ENCODE measurements at regions not wholly inside any gene's neighbourhood (a gene's known extent, or its start where the extent isn't known, plus 50 kb on each side); places are given as distances from the start of the nearest gene placed in this dataset.

GRCh38 chrX:20746690-20747089, 480.0 kb upstream of the RPS6KA3 start:
- Histone ChIP-seq H3K9me3 (no peaks in the 10 kb centered on the region), H3K4me1 (no peaks in the 10 kb centered on the region), H3K27me3 (replicated peaks; ENCODE audit: control insufficient read depth, insufficient read depth, low read length) (no peaks in the 10 kb centered on the region), H3K36me3 (ENCODE audit: control insufficient read depth, insufficient read depth, low read length) (no peaks in the 10 kb centered on the region), H3K4me3 (ENCODE audit: low read depth, low read length) (no peak overlapping the region)
- CTCF ChIA-PET = no interaction called here
- intact Hi-C loops (cut with micrococcal nuclease; ENCODE audit: unreplicated experiment) = no loop called here
- TF ChIP-seq CTCF (IDR thresholded peaks at IDR 0.05; ENCODE audit: insufficient read depth in 1 of 2, low read depth in 1 of 2, low read length in 1 of 2, severe bottlenecking in 1 of 2, unreplicated experiment in 1 of 2) = no peak
- H3K9me3 Mint-ChIP-seq (ENCODE audit: unreplicated experiment) = no peaks in the 10 kb centered on the region
- no TSS peak for BruUV-seq (replicated peaks)
- H3K27ac Mint-ChIP-seq (ENCODE audit: unreplicated experiment) = no peak overlapping the region
- no peaks in the 10 kb centered on the region for H3K36me3 Mint-ChIP-seq (ENCODE audit: insufficient read depth, unreplicated experiment)
- H3K27me3 Mint-ChIP-seq (ENCODE audit: insufficient read depth, unreplicated experiment) = no peaks in the 10 kb centered on the region
- POLR2A ChIA-PET = no interaction called here
- no peaks in the 10 kb centered on the region for H3K4me1 Mint-ChIP-seq (ENCODE audit: low read depth, unreplicated experiment)
- no peak overlapping the region for H3K4me3 Mint-ChIP-seq (ENCODE audit: unreplicated experiment)
- no peak for DNase-seq

- ChIA-PET CTCF (no interaction called here), POLR2A (no interaction called here)
- TF ChIP-seq CTCF (IDR thresholded peaks at IDR 0.05; ENCODE audit: insufficient read depth in 1 of 2, low read depth in 1 of 2, low read length in 1 of 2, severe bottlenecking in 1 of 2, unreplicated experiment in 1 of 2) = no peak
- Mint-ChIP-seq H3K4me1 (ENCODE audit: low read depth, unreplicated experiment) (no peaks in the 10 kb centered on the region), H3K9me3 (ENCODE audit: unreplicated experiment) (peaks cover 7% of the 10 kb centered on the region), H3K27ac (ENCODE audit: unreplicated experiment) (no peak overlapping the region), H3K27me3 (ENCODE audit: insufficient read depth, unreplicated experiment) (no peaks in the 10 kb centered on the region), H3K4me3 (ENCODE audit: unreplicated experiment) (no peak overlapping the region), H3K36me3 (ENCODE audit: insufficient read depth, unreplicated experiment) (no peaks in the 10 kb centered on the region)
- Histone ChIP-seq H3K4me1 (no peaks in the 10 kb centered on the region), H3K9me3 (no peaks in the 10 kb centered on the region), H3K4me3 (ENCODE audit: low read depth, low read length) (no peak overlapping the region), H3K27me3 (replicated peaks; ENCODE audit: control insufficient read depth, insufficient read depth, low read length) (no peaks in the 10 kb centered on the region), H3K36me3 (ENCODE audit: control insufficient read depth, insufficient read depth, low read length) (no peaks in the 10 kb centered on the region)
- DNase-seq = no peak
- intact Hi-C loops (cut with micrococcal nuclease; ENCODE audit: unreplicated experiment) = no loop called here
- no TSS peak for BruUV-seq (replicated peaks)
Observed at GRCh38 chrX:20743046-20743445, 476.3 kb upstream of the RPS6KA3 start.

GRCh38 chrX:20742106-20742505, 475.4 kb upstream of the RPS6KA3 start:
- no peak overlapping the region for H3K4me3 Mint-ChIP-seq (ENCODE audit: unreplicated experiment)
- Histone ChIP-seq H3K36me3 (ENCODE audit: control insufficient read depth, insufficient read depth, low read length) (no peaks in the 10 kb centered on the region), H3K4me3 (ENCODE audit: low read depth, low read length) (no peak overlapping the region), H3K27me3 (replicated peaks; ENCODE audit: control insufficient read depth, insufficient read depth, low read length) (no peaks in the 10 kb centered on the region), H3K4me1 (no peaks in the 10 kb centered on the region), H3K9me3 (no peaks in the 10 kb centered on the region)
- DNase-seq = no peak
- no peaks in the 10 kb centered on the region for H3K4me1 Mint-ChIP-seq (ENCODE audit: low read depth, unreplicated experiment)
- ChIA-PET CTCF (no interaction called here), POLR2A (no interaction called here)
- intact Hi-C loops (cut with micrococcal nuclease; ENCODE audit: unreplicated experiment) = no loop called here
- H3K27me3 Mint-ChIP-seq (ENCODE audit: insufficient read depth, unreplicated experiment) = no peaks in the 10 kb centered on the region
- no peaks in the 10 kb centered on the region for H3K36me3 Mint-ChIP-seq (ENCODE audit: insufficient read depth, unreplicated experiment)
- BruUV-seq (replicated peaks) = no TSS peak
- H3K9me3 Mint-ChIP-seq (ENCODE audit: unreplicated experiment) = peaks cover 7% of the 10 kb centered on the region
- TF ChIP-seq CTCF (IDR thresholded peaks at IDR 0.05; ENCODE audit: insufficient read depth in 1 of 2, low read depth in 1 of 2, low read length in 1 of 2, severe bottlenecking in 1 of 2, unreplicated experiment in 1 of 2) = no peak
- no peak overlapping the region for H3K27ac Mint-ChIP-seq (ENCODE audit: unreplicated experiment)
